ENCODE measurements at regions not wholly inside any gene's neighbourhood (a gene's known extent, or its start where the extent isn't known, plus 50 kb on each side); places are given as distances from the start of the nearest gene placed in this dataset.
"Not testable (repeated sequence)": the region's sequence is repeated elsewhere in the genome, so short reads cannot be mapped to it uniquely, and the experiment has no call there.

DNA sequence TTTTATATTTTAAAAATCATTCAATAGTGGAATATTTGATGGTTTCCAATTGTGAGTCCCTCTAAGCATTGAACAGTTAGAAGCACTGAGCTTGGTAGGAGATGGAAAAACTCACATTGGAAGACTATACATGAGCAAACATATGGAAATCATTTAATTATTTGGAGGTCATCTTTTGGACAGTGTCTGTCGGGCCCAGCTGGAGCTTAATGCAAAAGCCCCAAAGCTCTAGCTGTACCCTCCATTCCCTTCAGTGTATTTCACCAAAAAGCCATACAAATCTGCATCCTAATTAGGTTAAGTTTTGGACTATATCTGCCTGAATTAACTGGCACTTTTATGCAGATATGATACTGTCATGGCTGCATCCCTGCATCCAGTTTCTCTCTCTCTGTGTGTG is 365.7 kb downstream of the FLRT2 start:
- no peak for DNase-seq (ENCODE audit: low read depth)

DNA sequence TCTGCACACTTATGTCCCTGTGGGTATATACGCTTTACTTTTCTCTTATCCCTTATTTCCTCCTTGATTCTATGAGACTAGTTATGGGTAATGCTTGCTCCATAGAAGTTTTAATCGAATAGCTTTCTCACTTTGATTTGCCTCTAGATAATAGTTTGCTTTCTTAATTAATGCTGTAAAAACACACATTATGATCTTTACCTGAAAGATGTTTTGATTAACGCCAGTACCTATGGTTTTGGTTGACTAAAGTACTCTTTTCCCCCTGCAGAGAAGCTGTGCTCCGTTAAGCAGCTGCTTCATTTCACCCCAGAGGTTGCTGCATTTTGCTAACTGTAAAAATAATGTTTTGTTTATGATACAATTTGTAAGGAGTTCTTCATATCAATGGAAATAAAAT is 362.3 kb downstream of the FLRT2 start:
- DNase-seq (ENCODE audit: low read depth): no peak

DNA sequence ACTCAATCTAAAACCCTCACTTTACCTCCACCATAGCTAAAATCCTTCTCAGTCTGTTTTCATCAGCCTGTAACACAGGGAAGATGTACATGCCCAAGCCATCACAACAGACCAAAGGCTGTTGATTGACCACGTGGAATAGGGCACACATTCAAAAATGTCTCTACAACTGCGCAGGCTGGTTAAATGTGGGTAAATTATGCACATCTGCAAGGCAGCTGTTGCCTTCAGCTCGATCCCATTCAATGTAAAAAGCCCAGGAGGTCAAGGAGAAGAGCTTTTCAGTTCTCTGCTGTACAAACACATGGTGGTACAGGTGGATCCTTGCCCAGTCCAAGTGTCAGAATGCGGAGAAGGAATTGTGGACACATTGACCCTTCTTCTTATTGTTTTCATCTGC is 354.0 kb downstream of the FLRT2 start:
- no peak for DNase-seq (ENCODE audit: low read depth)

DNA sequence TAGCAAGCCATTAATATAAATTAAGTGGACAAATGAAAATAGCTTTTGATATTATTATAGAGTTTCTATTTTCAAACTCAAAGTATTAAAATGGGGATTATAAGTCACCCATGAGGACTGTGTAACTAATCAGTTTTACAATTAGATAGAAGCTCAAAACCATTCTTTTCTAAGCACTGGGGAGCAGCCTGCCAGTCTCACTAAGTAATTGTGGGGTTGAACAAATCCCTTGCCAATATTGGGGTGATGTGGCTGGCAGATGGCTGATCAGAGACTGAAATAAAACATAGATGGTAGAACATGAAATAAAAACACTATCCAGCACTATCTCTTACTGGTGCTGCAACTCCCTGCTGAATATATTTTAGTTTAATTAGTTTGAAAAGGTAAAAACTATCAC is 353.2 kb downstream of the FLRT2 start:
- no peak for DNase-seq (ENCODE audit: low read depth)

DNA sequence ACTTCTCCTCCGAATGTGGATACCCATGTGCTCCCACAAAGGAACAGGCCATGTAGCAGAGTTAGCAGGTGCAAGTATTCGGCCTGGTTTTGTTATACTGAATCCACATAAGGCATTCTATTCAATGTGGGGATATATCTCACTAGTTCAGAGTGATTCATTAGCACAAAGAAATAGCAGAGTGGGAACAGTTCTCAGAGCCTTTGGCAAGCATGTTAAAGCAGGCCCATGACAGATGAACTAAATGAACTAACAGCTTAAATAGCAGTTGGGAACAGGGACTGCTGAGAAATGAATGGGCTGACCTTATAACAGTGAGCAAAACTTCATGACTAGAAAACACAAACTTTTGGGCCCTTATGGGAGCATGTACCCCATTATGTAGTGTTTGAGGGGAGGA is 352.0 kb downstream of the FLRT2 start:
- no peak for DNase-seq (ENCODE audit: low read depth)

DNA sequence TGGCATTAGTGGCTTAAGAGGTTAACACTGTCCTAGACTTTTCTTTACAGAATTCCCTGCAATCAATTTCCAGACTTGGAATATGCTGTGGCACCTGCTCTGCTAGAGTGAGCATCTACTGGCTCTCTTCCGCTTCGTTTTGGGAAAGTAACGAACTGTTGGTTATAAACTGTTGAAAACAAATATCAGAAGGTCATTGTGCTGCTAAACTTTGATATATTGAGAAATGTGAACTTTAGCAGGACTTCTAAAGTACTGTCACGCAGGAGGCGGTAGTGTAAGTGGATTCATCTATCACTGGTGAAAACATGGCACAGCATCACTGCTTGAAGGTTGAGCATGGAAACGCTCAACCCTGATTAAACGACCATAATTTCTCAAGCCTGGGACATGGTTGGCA is 348.9 kb downstream of the FLRT2 start:
- DNase-seq (ENCODE audit: low read depth): no peak

DNA sequence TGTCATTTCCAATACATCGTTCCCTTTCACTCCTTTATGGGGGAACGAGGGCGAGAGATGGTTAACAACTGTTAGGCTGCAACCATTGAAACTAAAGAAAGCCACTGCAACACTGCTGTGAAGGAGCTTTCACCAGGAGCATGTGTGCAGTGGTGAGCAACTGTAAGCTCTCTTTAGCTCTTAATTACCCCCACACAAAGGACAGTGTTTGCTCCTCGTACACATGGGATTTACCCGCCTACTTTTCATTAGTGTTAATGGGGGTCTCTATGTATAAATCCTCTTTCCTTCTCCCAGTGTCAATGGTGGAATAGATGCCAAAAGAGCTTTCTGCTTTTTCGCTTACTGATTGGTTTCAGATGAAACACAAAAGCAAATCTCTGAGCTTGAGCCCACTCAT is 343.1 kb downstream of the FLRT2 start:
- no peak for DNase-seq (ENCODE audit: low read depth)

DNA sequence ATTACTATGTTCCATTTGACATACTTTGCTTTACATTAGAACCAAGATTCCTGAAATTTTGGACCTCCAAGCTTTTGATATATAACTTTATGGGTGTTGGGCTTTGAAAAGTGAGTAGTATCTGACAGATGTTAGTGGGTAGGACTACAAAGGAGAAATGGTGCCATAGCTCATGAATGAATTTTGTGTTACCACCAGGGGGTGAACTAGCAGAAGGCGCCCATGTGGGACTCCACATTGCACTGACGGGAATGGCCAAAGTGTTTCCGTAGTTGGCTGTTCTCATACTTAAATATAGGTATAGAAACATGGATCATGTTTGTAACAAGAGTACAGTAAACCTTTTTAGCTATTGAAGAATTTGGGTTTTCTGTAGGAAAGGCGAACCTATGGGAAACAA is 337.5 kb downstream of the FLRT2 start:
- DNase-seq (ENCODE audit: low read depth): no peak

DNA sequence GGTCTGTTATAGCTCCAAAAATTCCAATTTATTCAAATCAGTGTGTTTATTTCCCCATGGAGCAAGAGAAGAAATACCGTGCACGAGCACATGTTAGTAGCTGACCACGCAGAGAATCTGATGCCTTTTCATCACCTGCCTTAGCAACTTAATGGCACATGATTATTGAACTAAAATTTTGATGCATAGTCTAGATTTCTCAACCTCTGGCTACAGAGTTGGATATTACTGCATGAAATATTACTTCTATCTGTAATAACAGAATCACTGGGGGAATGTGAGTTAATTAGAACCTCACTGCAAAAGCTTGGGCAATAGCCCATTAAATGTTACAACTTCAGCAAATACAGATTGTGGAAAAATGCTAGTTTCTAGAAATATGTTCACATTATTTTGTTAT is 335.8 kb downstream of the FLRT2 start:
- no peak for DNase-seq (ENCODE audit: low read depth)

DNA sequence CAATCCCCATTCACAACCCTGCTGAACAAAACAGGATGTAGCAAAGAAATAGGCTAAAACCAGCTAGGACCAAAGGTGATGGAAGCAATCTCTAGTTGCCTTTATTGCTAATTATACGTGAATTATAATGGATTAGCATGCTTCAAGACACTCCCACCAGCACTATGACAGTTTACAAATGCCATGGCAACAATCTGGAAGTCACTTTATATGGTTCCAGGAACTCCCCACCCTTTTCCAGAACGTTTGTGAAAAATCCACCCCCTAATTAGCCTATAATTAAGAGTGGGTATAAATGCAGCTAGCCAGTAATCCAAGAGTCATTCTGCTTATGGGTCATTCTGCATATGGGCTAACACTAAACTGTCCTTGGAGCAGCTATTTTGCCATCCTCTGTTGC is 328.7 kb downstream of the FLRT2 start:
- DNase-seq (ENCODE audit: low read depth): no peak

DNA sequence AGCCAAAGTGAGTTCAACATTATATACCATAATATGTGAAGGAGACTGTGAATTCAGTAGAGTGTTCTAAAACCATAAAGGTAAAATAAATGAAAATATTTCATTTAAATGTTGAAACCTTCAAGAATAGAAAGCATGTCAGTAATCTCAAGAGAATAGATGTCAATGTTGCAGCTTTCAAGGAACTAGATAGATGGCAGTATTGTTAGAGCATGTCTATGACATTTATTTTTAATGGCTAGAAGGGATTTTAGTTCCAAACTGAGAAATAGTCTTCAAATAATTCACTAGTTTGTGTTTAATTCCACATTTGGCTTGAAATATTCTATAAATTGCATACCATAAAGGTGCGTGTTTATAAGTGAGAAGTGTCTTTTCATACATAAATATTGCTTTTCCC is 326.5 kb downstream of the FLRT2 start:
- peak; percentile 5 for DNase-seq (ENCODE audit: low read depth)

DNA sequence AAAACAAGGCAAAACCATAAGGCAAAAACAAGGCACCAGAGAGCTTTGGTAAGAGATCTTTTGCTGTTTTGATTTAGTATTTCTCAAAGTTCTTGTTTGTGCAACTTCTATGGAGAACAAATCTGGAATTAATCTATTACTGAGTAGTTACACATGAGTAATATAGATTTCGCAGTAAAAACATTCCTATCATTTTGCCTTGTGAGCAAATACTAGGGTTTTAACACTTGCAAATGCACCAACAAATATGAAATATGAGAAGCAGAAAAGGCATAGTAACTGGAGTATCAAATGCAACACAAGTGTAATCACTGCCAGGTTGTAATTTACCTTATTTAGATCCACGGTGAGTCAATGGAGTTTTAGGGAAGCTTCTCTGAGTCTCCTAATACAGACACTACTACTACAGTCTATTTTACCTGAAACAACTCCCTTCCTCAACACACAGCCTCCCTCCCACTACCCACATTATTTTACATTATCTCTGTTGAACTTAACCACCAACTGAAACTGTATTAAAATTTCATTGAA is 324.1 kb downstream of the FLRT2 start:
- DNase-seq (ENCODE audit: low read depth): no peak

DNA sequence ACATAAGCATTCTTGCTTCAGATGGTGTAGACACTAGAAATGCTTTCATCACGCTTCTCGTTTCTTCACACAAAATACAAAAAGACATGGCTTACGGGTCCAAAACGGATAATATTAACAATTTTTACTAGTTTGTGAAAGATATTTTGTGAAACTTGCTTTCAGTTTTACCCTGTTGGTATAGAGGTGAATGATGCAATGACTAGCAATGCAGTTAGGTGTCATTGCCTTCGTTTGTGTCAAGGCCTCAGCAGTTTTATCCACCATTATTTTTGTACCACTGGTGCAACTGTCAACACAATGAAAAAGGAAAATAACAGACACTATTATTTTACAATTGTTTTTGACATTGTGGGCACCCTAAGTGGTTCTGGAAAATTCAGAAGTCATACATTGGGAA is 323.0 kb downstream of the FLRT2 start:
- no peak for DNase-seq (ENCODE audit: low read depth)

DNA sequence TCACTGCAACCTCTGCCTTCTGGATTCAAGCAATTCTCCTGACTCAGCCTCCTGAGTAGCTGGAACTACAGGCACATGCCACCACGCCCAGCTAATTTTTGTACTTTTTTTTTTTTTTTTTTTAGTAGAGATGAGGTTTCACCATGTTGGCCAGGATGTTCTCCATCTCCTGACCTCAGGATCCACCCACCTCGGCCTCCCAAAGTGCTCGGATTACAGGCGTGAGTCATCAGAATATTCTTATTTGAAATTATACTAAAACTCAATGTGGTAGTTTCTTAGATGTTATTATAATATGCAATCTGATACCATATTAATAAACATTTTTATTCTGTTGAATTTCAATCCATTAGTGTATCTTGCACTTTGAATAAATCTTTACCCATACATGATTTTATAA is 322.2 kb downstream of the FLRT2 start:
- DNase-seq (ENCODE audit: low read depth): not testable (repeated sequence)

DNA sequence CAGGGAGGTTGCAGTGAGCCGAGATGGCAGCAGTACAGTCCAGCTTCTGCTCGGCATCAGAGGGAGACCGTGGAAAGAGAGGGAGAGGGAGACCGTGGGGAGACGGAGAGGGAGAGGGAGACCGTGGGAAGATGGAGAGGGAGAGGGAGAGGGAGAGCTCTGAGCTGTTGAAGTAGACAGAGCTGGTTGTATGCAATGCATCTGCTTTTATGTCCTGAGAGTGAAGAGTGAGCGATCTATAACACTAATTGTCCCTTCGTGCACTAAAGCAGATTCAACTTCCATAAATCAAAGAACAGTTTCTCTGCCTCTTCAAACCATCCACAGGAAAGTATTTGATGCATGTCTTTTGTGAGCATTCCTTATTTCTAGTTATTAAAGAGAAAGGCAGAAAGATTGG is 300.6 kb downstream of the FLRT2 start:
- DNase-seq (ENCODE audit: low read depth): not testable (repeated sequence)

DNA sequence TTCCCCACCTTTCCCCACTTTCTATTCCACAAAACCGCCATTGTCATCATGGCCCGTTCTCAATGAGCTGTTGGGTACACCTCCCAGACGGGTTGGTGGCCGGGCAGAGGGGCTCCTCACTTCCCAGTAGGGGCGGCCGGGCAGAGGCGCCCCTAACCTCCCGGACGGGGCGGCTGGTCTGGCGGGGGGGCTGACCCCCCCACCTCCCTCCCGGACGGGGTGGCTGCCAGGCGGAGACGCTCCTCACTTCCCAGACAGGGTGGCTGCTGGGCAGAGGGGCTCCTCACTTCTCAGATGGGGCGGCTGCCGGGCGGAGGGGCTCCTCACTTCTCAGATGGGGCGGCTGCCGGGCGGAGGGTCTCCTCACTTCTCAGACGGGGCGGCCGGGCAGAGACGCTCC is 299.7 kb downstream of the FLRT2 start:
- not testable (repeated sequence) for DNase-seq (ENCODE audit: low read depth)

DNA sequence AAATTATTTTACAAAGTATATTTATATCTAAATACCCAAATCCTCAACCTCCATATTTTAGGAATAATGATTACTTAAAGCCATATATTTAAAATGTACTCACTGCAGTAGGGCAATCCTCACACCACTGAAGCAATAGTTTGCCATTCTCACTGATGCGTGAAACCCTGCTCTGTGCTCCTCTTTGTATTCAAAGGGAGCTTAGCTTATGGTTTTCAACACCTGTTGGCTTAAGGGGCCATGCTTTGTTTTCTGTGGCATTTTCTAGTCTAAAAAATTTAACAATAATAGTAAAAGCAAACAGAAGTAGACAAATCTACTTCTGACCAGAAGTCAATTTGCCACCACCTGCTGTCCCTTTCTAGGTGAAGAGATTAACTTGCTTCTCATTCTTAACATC is 294.6 kb downstream of the FLRT2 start:
- no peak for DNase-seq (ENCODE audit: low read depth)

DNA sequence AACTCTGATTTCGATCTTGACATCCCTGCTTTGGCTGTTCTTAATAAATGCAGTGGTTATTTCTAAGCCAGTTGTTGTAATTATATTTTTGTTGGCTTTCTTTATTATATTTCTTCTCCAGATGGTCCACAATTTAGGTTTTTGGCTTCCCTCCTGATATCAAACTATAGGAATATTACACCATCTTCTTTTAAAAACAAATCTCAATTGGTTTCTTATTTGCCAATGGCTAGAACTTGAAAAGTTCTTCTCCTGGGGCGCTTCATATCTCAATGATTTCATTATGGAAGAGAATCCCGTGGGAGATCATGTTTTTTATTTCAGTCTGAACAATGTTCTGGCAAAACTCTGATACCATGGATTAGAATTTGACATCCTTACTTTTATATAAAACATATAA is 292.3 kb downstream of the FLRT2 start:
- no peak for DNase-seq (ENCODE audit: low read depth)

DNA sequence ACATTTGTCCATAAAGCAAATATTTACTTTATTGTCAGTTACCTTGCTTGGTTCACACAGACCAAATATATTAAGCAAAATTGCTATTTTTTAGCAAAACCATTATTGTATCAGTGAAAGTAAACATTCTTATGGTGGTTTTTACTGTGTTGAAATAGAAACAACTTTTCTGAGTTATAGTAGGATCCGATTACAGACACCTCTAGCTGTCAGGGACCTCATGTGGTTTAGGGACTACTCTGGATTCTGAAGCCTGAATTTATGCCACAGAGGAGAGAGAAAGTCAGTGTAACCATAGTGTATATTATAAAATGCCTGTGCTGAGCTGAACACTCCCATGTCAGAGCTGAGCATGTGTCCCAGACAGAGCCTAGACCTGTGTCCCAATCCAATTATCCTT is 287.5 kb downstream of the FLRT2 start:
- DNase-seq (ENCODE audit: low read depth): no peak

DNA sequence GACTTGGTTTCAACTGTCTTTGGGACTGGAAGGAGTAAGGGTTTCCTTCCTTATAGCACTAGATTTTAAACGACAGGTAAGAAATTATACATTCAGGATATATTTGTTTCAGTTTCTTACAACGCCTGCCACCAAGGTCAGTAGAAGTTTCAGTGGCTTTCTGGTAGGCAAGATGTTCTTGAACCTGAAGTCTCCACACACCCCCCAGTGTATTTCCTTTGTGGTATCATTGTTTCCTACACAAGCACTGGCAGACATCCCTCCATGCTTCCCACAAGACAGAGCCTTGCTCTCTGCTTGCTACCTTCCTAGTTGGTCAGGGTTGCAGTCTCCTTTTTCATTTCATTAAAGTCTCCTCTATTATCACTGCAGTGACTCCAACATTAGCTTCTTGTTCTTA is 283.1 kb downstream of the FLRT2 start:
- no peak for DNase-seq (ENCODE audit: low read depth)

DNA sequence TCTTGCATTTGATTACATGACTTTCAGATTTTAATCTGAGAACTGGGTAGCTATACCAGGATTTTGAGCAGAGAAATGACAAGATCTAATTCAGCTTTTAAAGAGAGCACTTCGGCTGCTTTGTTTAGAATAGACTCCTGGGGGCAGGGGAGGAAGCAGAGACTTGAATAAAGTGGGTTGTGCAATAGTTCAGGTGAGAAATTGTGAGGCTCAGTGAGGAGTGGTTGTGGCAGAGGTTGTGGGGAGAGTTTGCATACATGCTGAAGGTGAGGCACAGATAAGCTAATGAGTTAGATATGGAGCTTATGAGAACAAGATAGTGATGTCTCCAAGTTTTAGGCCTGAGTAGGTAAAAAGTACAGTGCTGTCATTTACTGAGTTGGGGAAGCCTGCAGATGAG is 281.4 kb downstream of the FLRT2 start:
- DNase-seq (ENCODE audit: low read depth): no peak

DNA sequence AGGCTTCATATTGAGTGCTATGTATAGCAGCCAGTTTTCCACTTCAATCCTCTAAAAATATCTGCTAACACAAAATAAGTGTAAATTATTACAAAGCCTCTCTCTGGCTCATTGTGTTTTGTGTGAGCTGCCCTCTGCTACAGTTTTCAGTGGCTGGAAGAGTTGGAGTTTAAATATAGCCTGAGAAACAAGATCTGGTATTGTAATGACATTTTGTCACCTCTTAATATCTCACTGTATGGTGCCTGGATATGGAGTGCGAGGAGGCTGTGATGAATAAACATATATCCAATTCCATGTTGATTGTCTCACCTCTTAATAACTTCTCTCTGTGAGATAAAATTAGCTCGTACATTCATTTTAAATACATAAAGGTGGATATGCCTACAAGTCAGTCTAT is 269.7 kb downstream of the FLRT2 start:
- no peak for DNase-seq (ENCODE audit: low read depth)

DNA sequence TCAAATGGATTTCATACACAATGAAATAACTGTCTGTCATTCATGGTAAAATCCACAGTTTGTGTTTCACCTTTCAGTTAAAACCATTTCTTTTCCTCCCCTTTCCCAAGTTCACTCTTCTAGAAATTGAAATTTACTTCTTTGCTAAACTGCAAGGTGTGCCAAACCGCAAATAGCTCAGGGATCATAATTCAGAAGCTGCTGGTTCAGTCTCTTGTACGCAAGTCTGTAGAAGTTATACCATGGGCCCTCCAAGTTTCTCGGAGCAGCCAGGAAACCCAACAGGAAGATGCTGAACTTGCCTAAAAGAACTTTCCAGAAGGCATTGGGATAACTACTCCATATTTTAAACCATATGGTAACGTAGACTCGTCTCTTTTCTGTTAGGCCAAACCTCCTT is 268.9 kb downstream of the FLRT2 start:
- DNase-seq (ENCODE audit: low read depth): no peak

DNA sequence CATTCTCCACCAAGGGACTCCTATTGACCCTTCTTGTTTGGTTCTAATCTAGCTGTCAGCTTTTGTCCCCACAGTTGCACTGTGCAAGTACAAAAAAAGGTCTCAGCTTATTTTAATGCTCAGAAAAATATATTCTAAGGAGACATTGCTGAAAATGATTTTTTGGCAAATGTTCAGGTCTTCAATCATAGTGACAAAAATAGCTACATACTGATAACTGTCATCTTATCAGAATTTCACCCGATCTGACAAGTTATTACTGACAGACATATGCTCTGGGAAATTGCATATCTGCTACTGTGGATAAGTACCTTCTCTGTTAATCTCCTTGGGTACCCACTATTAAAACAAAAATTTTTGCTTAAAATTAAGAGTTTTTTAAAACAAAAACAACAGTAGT is 263.6 kb downstream of the FLRT2 start:
- no peak for DNase-seq (ENCODE audit: low read depth)

DNA sequence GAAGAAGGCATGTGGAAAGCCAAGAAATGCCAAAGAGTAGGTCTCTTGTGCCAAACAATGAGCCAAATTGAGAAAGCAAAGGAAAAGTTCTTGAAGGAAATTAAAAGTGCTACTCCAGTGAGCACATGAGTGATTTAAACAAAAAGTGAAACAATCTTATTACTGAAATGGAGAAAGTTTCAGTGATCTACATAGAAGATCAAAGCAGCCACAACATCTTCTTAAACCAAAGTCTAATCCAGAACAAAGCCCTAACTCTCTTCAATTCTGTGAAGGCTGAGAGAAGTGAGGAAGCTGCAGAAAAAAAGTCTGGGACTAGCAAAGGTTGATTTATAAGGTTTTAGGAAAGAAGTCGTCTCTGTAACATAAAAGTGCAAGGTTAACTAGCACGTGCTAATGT is 259.6 kb downstream of the FLRT2 start:
- DNase-seq (ENCODE audit: low read depth): no peak

Measured in renal cortical epithelial cell (primary cell).